Putamen (tissue), 1 donor: ENCODE measurements at regions not wholly inside any gene's neighbourhood (a gene's known extent, or its start where the extent isn't known, plus 50 kb on each side); places are given as distances from the start of the nearest gene placed in this dataset.

Experiments
- DNase-seq: peaks from one replicate; pipeline ENCODE4 v3.0.0-alpha.2; 2016; ENCODE audit warnings: low spot score

GRCh38 chrX:40147971-40148370 lies 50.2 kb upstream of the BCOR start:
- no peak for DNase-seq
